HG03066 (cell line): ENCODE measurements at regions not wholly inside any gene's neighbourhood (a gene's known extent, or its start where the extent isn't known, plus 50 kb on each side); places are given as distances from the start of the nearest gene placed in this dataset.

Experiments used
- ATAC-seq: cut with Tn5 transposase; IDR thresholded peaks from one replicate; pipeline ENCODE4 v1.9.1; 2021; ENCODE audit warnings: low read depth; ENCODE audit not compliant: unreplicated experiment

GRCh38 chr1:214816603-214817002 is 213.6 kb downstream of the CENPF start:
- ATAC-seq, result no peak

GRCh38 chr1:214823311-214824117 is 220.5 kb downstream of the CENPF start:
- no peak for ATAC-seq

- no peak for ATAC-seq
Measured at GRCh38 chr1:214824763-214825162, 221.8 kb downstream of the CENPF start.

DNA sequence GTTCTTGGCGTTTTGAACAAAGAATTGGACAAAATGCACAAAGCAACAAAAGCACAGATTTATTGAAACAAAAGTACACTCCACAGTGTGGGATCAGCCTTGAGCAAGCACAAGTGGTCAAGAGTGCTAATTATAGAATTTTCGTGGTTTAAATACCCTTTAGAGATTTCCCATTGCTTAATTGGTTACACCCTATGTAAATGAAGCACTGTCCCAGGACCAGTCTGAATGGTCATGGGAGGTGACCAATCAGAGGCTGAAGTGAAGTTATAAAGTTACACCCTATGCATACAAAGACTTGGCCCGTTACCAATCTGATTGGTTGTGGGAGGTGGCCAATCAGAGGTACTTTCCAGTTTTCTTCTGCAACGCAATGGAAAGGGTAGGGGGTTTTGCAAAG is 223.6 kb downstream of the CENPF start:
- ATAC-seq, result no peak

DNA sequence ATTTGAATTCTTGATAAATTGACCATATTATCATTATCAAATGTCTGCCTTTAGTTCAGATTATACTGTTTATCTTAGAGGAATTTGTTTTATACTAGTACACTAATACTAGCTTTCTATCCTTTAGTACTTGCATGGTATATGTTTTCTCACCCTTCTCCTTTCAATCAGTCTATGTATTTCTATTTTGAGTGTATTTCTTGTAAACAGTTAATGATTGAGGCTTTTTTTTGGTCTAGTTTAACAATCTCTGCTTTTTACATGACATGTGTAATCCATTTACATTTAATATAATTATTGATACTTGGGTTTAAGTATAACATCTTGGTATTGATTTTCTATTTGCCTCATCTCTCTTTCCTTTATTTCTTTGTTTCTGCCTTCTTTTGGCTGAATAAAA is 224.9 kb downstream of the CENPF start:
- ATAC-seq, result no peak

DNA sequence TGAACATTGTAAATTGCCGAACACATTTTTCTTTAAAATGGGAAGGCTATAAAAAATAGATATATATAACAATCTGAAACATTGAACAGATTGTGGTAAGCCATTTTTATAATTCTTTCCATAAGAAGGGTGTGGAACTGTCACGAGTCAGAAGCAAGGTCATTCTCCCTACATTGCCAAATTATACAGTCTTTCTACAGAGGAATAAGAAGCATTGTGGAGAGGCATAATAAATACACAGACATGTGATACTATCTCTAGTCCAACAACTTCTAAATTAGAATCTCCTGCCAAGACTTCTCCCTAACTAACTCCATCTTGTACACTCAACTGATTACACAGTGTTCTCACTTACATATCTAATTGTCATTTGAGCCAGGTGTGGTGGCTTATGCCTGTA is 227.9 kb downstream of the CENPF start:
- no peak for ATAC-seq

DNA sequence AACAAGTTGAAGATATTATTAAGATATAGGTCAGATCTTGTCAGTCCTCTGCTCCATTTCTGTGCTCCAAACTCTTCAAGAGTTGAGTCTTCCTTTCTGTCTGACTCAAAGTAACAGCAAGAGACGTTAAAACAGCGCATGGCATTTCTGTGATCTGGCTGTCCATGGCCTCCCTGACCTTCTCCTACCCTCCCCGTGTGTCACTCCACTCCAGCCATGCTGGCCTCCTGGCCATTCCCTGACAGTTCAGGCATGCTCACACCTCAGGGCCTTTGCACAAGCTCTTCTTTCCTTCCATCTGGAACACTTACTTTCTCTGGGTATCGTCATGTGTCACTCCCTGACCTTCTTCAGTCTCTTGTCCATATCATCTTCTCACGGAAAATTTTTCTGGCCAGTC is 229.0 kb downstream of the CENPF start:
- no peak for ATAC-seq

DNA sequence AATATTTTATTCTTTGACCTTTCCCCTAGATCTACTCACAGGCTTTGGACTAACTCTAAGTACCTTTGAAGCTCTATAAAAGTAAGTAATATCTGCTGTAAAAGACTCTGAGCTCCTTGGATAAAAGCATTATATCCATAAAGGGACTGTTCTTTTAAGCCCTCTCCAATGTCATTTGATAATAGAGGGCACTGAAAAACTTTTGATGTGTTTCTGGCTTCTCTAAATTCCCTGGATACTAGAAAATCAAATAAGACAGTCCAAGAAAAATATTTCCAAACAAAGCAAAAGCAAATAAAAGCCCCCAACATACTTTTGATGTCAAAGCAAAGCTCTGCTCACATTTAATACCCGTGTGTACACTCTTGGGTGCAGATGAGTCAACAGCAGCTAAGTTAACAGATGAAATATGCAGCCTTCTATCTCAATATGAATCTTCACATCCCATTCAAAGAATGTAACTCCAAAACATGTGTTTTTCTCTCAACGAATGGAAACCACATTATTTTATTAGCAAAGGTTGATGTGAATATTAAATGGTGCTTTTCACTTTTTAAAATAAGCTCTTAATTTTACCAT is 230.3 kb downstream of the CENPF start:
- ATAC-seq, result no peak

- no peak for ATAC-seq
Measured at GRCh38 chr1:214837376-214837775, 234.4 kb downstream of the CENPF start.

DNA sequence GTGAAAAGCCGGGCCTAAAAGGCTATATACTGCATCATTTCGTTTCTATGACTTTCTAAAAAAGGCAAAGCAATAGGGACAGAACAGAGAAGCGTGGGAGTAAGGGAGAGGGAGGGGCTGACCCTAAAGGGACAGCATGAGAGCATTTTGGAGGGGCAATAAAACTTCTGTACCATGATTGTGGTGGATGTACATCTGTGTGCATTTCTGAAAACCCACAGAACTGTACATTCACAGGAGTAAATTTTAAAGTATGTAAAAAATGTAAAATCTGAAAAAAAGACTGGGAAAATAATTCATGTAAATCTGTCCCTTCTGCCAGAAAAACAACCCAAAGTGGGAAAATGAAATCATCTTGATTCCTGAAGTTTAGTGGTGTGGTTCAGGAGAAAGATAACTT is 235.4 kb downstream of the CENPF start:
- ATAC-seq, result no peak

GRCh38 chr1:214840356-214840755 is 237.4 kb downstream of the CENPF start:
- ATAC-seq, result no peak

DNA sequence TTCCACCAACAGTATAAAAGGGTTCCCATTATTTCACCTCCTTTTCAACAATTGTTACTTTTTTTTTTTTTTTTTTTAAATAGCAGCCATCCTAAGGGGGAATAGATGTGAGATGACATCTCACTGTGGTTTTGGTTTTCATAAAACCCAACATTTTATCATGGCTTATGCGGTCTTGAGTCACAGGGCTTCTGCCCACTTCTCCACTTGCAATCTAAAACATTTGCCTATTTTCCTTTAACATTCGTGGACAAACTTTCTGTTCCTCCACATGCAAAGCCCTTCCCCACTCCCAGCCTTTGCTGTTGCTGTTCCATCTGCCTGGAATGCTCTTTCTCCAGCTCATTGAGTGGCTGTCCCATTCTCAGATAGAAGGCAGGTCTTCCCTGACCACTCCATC is 239.7 kb upstream of the KCNK2 start:
- ATAC-seq, result no peak

DNA sequence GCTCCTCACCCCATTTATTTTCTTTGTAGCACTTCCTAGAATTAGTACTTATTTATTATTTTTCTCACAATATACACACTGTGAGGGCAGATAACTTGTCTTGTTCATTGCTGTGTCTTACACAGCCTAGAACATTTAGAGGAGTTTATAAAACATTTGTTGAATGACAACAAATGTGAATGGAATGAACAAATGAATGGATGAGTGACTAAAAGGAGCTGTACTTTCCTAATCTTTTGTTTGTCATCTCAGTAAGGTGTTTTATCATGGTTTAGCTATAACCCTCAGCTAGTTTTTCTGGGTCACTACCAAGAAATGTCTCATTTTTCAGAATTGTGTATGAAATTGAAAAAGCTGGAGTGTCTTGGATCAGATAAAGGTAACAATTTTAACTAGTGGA is 239.3 kb upstream of the KCNK2 start:
- ATAC-seq, result no peak

- ATAC-seq, result no peak
Measured at GRCh38 chr1:214844319-214844718, 238.2 kb upstream of the KCNK2 start.

- ATAC-seq, result no peak
Measured at GRCh38 chr1:214846276-214846675, 236.3 kb upstream of the KCNK2 start.

GRCh38 chr1:214847071-214847810 is 235.3 kb upstream of the KCNK2 start:
- ATAC-seq, result no peak

GRCh38 chr1:214848101-214848500 is 234.4 kb upstream of the KCNK2 start:
- no peak for ATAC-seq

- no peak for ATAC-seq
Measured at GRCh38 chr1:214850432-214851050, 232.0 kb upstream of the KCNK2 start.

DNA sequence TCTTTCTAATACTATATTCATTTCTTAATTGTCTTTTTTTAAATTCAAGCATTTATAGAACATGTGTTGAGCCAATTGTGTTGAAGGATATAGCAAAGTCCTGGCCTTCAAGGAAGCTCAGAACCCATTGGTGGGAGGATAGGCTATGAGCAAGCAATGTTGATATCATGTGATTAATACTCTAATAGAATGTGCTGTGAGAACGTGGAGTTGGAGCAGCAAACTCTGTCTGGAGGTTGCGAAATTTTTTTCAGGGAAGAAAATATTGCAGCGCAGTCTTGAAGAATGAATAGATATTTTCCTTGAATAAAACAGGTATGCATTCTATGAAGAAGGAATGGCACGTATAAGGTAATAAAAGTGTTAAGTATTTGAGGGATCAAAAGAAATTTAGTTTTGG is 229.2 kb upstream of the KCNK2 start:
- ATAC-seq, result no peak

GRCh38 chr1:214854126-214854875 is 228.2 kb upstream of the KCNK2 start:
- no peak for ATAC-seq

GRCh38 chr1:214856843-214857242 is 225.7 kb upstream of the KCNK2 start:
- no peak for ATAC-seq
